Adrenal gland (tissue), 9 donors: ENCODE measurements at regions not wholly inside any gene's neighbourhood (a gene's known extent, or its start where the extent isn't known, plus 50 kb on each side); places are given as distances from the start of the nearest gene placed in this dataset.
A peak's percentile ranks its signal among the peaks of the same experiment; 100 is the strongest.

Experiments
- DNase-seq, 7 donors: peaks; one replicate each; pipeline ENCODE4 v3.0.0-alpha.2; 2019 to 2020
- H3K27ac ChIP-seq, 5 donors: fragments of 200-600 bp; sonication (generic) in 4 of 5; 1 replicate in 3 of 5; 2 replicates in 2 of 5; pipeline versions ENCODE4 v1.5.1 to v1.8.0; 2016 to 2020; ENCODE audit warnings: mild to moderate bottlenecking in 1 of 5
- H3K27me3 ChIP-seq: fragments of 200-600 bp; 2 replicates; pipeline ENCODE4 v1.8.0; 2021
- H3K36me3 ChIP-seq, 2 donors: fragments of 200-600 bp; replicated peaks in 1 of 2; 1 replicate in 1 of 2; 2 replicates in 1 of 2; pipeline versions ENCODE4 v1.5.1 to v1.8.0; 2018 to 2022
- H3K4me1 ChIP-seq, 2 donors: fragments of 200-600 bp; replicated peaks in 1 of 2; 1 replicate in 1 of 2; 2 replicates in 1 of 2; pipeline versions ENCODE4 v1.5.1 to v1.8.0; 2018 to 2021
- H3K4me3 ChIP-seq, 4 donors: fragments of 200-600 bp; sonication (generic) in 3 of 4; one replicate each; pipeline ENCODE4 v1.5.1; 2016 to 2018
- H3K9me3 ChIP-seq, 3 donors: fragments of 200-600 bp; sonication (generic) in 1 of 3; replicated peaks in 1 of 3; 1 replicate in 2 of 3; 2 replicates in 1 of 3; pipeline versions ENCODE4 v1.5.1 to v1.8.0; 2016 to 2021
- CTCF ChIP-seq, 6 experiments: fragments of 450-650 bp in 4 of 6; fragments of 200-600 bp in 2 of 6; sonication (generic) in 1 of 6; IDR thresholded peaks; 1 replicate in 5 of 6; 2 replicates in 1 of 6; pipeline versions ENCODE4 v1.5.1 to v1.8.0; 2016 to 2021; ENCODE audit warnings: antibody characterized with exemption in 6 of 6, mild to moderate bottlenecking in 2 of 6, moderate library complexity in 1 of 6
- POLR2A ChIP-seq, 2 donors: fragments of 450-650 bp; IDR thresholded peaks; one replicate each; pipeline ENCODE4 v1.6.1; 2017; ENCODE audit warnings: antibody characterized with exemption in 2 of 2, mild to moderate bottlenecking in 2 of 2, moderate library complexity in 1 of 2
- WGBS, 4 donors: extraction: QIAGEN DNeasy Blood & Tissue Kit in 2 of 4; methylation state at CpG; one replicate each; pipeline versions ENCODE4 v1.1.5 to v1.1.7; 2013 to 2017; 5-methylcytosine and 5-hydroxymethylcytosine counted together
- intact Hi-C, 2 donors: fragments of 100-400 bp; cut with DNase I; formaldehyde crosslinking; loops; one replicate each; pipeline versions ENCODE4 v1.14.1 to v1.15.0; 2022 to 2023
- donor health status: healthy with polysubstance abuse.
- donor health status: Bipolar disorder and iron deficiency.
- donor health status: DM: yes; HTN: yes; CAD: no.
- donor health status: DM: no; HTN: no; CAD: no.
- donor health status: DM: no; HTN: no; CAD: no.

GRCh38 chr3:64798316-64798715 is 110.5 kb upstream of the ADAMTS9 start:
- intact Hi-C loops = no loop called here
- WGBS, 4 donors = 68 to 88% (median 83%) methylated on average over 3 to 5 of the region's 5 CpGs
- no peaks in the 10 kb centered on the region for H3K4me1 ChIP-seq
- H3K9me3 ChIP-seq = no peaks in the 10 kb centered on the region
- no peaks in the 10 kb centered on the region for H3K36me3 ChIP-seq
- no peak overlapping the region for H3K27ac ChIP-seq
- peak in 2 of 7 donors; percentile 4 to 53 for DNase-seq
- H3K27me3 ChIP-seq = no peaks in the 10 kb centered on the region
- TF ChIP-seq CTCF (IDR thresholded peaks at IDR 0.05) (no peak), POLR2A (IDR thresholded peaks at IDR 0.05) (no peak)
- H3K4me3 ChIP-seq = no peak overlapping the region

GRCh38 chr3:64796607-64797399 is 109.0 kb upstream of the ADAMTS9 start:
- H3K36me3 ChIP-seq = no peaks in the 10 kb centered on the region
- H3K27me3 ChIP-seq = no peaks in the 10 kb centered on the region
- peaks cover 0 to 7% of the 10 kb centered on the region in 2 donors for H3K4me1 ChIP-seq
- no peak overlapping the region for H3K4me3 ChIP-seq
- WGBS, 4 donors = 66 to 77% (median 71%) methylated on average over 7 of the region's 7 CpGs
- no peak for TF ChIP-seq CTCF (IDR thresholded peaks at IDR 0.05)
- no peak for TF ChIP-seq POLR2A (IDR thresholded peaks at IDR 0.05)
- no peak overlapping the region for H3K27ac ChIP-seq
- DNase-seq = peak in 1 of 7 donors; percentile 16
- H3K9me3 ChIP-seq = no peaks in the 10 kb centered on the region
- intact Hi-C loops = no loop called here

GRCh38 chr3:64792445-64792844 is 104.6 kb upstream of the ADAMTS9 start:
- no peaks in the 10 kb centered on the region for H3K36me3 ChIP-seq
- DNase-seq = no peak
- no peaks in the 10 kb centered on the region for H3K9me3 ChIP-seq
- intact Hi-C loops = no loop called here
- H3K27ac ChIP-seq = no peak overlapping the region
- no peak overlapping the region for H3K4me3 ChIP-seq
- TF ChIP-seq CTCF (IDR thresholded peaks at IDR 0.05) (no peak), POLR2A (IDR thresholded peaks at IDR 0.05) (no peak)
- H3K27me3 ChIP-seq = no peaks in the 10 kb centered on the region
- WGBS, 4 donors = 64 to 82% (median 76%) methylated on average over 3 of the region's 3 CpGs
- H3K4me1 ChIP-seq = peaks cover 0 to 7% of the 10 kb centered on the region in 2 donors

GRCh38 chr3:64789111-64789510 is 101.3 kb upstream of the ADAMTS9 start:
- H3K27ac ChIP-seq = no peak overlapping the region
- H3K9me3 ChIP-seq = no peaks in the 10 kb centered on the region
- H3K4me3 ChIP-seq = no peak overlapping the region
- H3K36me3 ChIP-seq = no peaks in the 10 kb centered on the region
- WGBS, 4 donors = 94 to 99% (median 95%) methylated on average over 4 of the region's 4 CpGs
- peaks cover 0 to 7% of the 10 kb centered on the region in 2 donors for H3K4me1 ChIP-seq
- H3K27me3 ChIP-seq = no peaks in the 10 kb centered on the region
- intact Hi-C loops = no loop called here
- no peak for TF ChIP-seq POLR2A (IDR thresholded peaks at IDR 0.05)
- TF ChIP-seq CTCF (IDR thresholded peaks at IDR 0.05) = no peak
- DNase-seq = no peak
